ENCODE measurements at regions not wholly inside any gene's neighbourhood (a gene's known extent, or its start where the extent isn't known, plus 50 kb on each side); places are given as distances from the start of the nearest gene placed in this dataset.

- no peak overlapping the region for H3K4me3 Mint-ChIP-seq
- DNase-seq (ENCODE audit: low spot score): no peak
- no peak overlapping the region for H3K27ac Mint-ChIP-seq
- intact Hi-C loops (cut with micrococcal nuclease): no loop called here
- no peaks in the 10 kb centered on the region for H3K4me1 Mint-ChIP-seq (ENCODE audit: low read depth)
- no peaks in the 10 kb centered on the region for H3K36me3 Mint-ChIP-seq (ENCODE audit: low read depth)
- H3K27me3 Mint-ChIP-seq (ENCODE audit: insufficient read depth): peaks cover 4% of the 10 kb centered on the region
- no peaks in the 10 kb centered on the region for H3K9me3 Mint-ChIP-seq
These were observed 333.3 kb downstream of the MIAT start for GRCh38 chr22:26990503-26991189.

- Mint-ChIP-seq H3K27ac (no peak overlapping the region), H3K4me1 (ENCODE audit: low read depth) (no peaks in the 10 kb centered on the region), H3K9me3 (no peaks in the 10 kb centered on the region), H3K27me3 (ENCODE audit: insufficient read depth) (peaks cover 4% of the 10 kb centered on the region), H3K4me3 (no peak overlapping the region), H3K36me3 (ENCODE audit: low read depth) (no peaks in the 10 kb centered on the region)
- DNase-seq (ENCODE audit: low spot score): no peak
- intact Hi-C loops (cut with micrococcal nuclease): no loop called here
These were observed 335.2 kb downstream of the MIAT start for GRCh38 chr22:26992556-26992955.

DNA sequence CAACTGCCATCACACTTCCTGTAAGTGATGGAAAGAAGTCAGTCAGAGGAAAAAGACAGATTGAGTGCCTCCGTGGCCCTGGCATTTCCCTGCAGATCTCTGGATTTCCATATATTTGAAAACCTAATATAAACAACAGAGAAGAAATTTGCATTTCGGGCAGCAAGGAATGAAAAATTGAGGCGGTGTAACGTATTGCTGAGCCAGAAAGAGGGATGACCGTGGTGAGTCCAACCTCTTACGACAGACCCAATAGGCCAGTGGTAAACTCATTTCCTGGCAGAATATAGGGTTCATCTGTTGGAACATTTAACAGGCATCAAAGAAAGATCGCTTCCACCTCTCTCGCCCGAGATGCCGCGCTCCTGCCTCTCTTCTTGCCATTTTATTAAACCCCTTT lies 336.5 kb downstream of the MIAT start:
- H3K36me3 Mint-ChIP-seq (ENCODE audit: low read depth): no peaks in the 10 kb centered on the region
- intact Hi-C loops (cut with micrococcal nuclease): no loop called here
- no peak for DNase-seq (ENCODE audit: low spot score)
- H3K27me3 Mint-ChIP-seq (ENCODE audit: insufficient read depth): peaks cover 4% of the 10 kb centered on the region
- no peak overlapping the region for H3K27ac Mint-ChIP-seq
- no peaks in the 10 kb centered on the region for H3K9me3 Mint-ChIP-seq
- H3K4me1 Mint-ChIP-seq (ENCODE audit: low read depth): no peaks in the 10 kb centered on the region
- no peak overlapping the region for H3K4me3 Mint-ChIP-seq

DNA sequence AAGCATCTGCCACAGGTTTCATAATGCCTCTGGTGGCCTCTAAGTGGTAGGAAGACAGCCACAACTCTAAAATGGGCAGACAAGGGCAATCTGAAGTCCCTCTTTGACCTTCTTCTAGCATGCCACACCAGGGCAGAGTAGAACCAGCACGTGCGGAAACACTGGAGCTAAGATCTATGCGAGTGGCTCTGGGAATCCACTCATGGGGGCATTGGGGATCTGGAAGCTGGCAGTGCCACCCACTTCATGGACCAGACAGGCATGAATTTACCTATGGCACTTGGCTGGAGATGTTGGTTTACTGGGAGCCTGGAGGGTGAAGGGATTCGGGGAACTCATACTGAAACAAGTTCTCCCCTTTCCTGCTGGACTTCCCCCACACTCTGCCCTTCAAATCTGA lies 337.4 kb downstream of the MIAT start:
- Mint-ChIP-seq H3K27me3 (ENCODE audit: insufficient read depth) (peaks cover 6% of the 10 kb centered on the region), H3K36me3 (ENCODE audit: low read depth) (no peaks in the 10 kb centered on the region), H3K27ac (no peak overlapping the region), H3K4me1 (ENCODE audit: low read depth) (no peaks in the 10 kb centered on the region), H3K9me3 (no peaks in the 10 kb centered on the region), H3K4me3 (no peak overlapping the region)
- intact Hi-C loops (cut with micrococcal nuclease): no loop called here
- no peak for DNase-seq (ENCODE audit: low spot score)

GRCh38 chr22:26995235-26995634 lies 337.8 kb downstream of the MIAT start:
- intact Hi-C loops (cut with micrococcal nuclease): no loop called here
- Mint-ChIP-seq H3K27me3 (ENCODE audit: insufficient read depth) (peaks cover 6% of the 10 kb centered on the region), H3K36me3 (ENCODE audit: low read depth) (no peaks in the 10 kb centered on the region), H3K27ac (no peak overlapping the region), H3K9me3 (no peaks in the 10 kb centered on the region), H3K4me1 (ENCODE audit: low read depth) (no peaks in the 10 kb centered on the region), H3K4me3 (no peak overlapping the region)
- DNase-seq (ENCODE audit: low spot score): no peak

GRCh38 chr22:26996154-26996553 lies 338.8 kb downstream of the MIAT start:
- Mint-ChIP-seq H3K27me3 (ENCODE audit: insufficient read depth) (peaks cover 4% of the 10 kb centered on the region), H3K9me3 (no peaks in the 10 kb centered on the region), H3K4me3 (no peak overlapping the region), H3K27ac (no peak overlapping the region), H3K36me3 (ENCODE audit: low read depth) (no peaks in the 10 kb centered on the region), H3K4me1 (ENCODE audit: low read depth) (no peaks in the 10 kb centered on the region)
- intact Hi-C loops (cut with micrococcal nuclease): no loop called here
- DNase-seq (ENCODE audit: low spot score): no peak

DNA sequence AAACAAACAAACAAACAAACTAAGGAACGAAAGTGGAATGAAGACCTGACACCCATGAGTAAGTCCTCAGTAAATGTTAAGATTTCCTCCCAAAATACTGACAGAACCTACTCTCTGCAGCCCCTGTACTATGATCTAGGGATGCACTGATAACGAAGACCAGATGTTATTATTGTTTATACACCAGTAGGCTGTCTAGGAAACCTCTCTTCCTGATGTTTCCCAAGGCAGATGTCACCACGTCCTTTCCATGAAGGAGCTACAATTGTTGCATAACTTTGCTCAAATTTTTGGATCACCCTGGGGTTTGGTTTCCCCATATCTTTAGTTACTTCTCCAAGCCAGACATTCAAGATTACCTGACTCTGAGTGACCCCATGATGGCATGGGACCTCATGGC lies 340.7 kb downstream of the MIAT start:
- Mint-ChIP-seq H3K36me3 (ENCODE audit: low read depth) (no peaks in the 10 kb centered on the region), H3K4me1 (ENCODE audit: low read depth) (no peaks in the 10 kb centered on the region), H3K4me3 (no peak overlapping the region), H3K27me3 (ENCODE audit: insufficient read depth) (peaks cover 3% of the 10 kb centered on the region), H3K27ac (no peak overlapping the region), H3K9me3 (no peaks in the 10 kb centered on the region)
- intact Hi-C loops (cut with micrococcal nuclease): no loop called here
- DNase-seq (ENCODE audit: low spot score): no peak

- DNase-seq (ENCODE audit: low spot score): no peak
- intact Hi-C loops (cut with micrococcal nuclease): no loop called here
- peaks cover 3% of the 10 kb centered on the region for H3K27me3 Mint-ChIP-seq (ENCODE audit: insufficient read depth)
- no peaks in the 10 kb centered on the region for H3K36me3 Mint-ChIP-seq (ENCODE audit: low read depth)
- no peak overlapping the region for H3K27ac Mint-ChIP-seq
- H3K9me3 Mint-ChIP-seq: no peaks in the 10 kb centered on the region
- H3K4me1 Mint-ChIP-seq (ENCODE audit: low read depth): no peaks in the 10 kb centered on the region
- H3K4me3 Mint-ChIP-seq: no peak overlapping the region
These were observed 341.3 kb downstream of the MIAT start for GRCh38 chr22:26998716-26999115.

GRCh38 chr22:27003297-27003696 lies 345.9 kb downstream of the MIAT start:
- H3K4me3 Mint-ChIP-seq: no peak overlapping the region
- H3K9me3 Mint-ChIP-seq: no peaks in the 10 kb centered on the region
- intact Hi-C loops (cut with micrococcal nuclease): no loop called here
- DNase-seq (ENCODE audit: low spot score): no peak
- no peaks in the 10 kb centered on the region for H3K4me1 Mint-ChIP-seq (ENCODE audit: low read depth)
- no peaks in the 10 kb centered on the region for H3K36me3 Mint-ChIP-seq (ENCODE audit: low read depth)
- no peak overlapping the region for H3K27ac Mint-ChIP-seq
- peaks cover 3% of the 10 kb centered on the region for H3K27me3 Mint-ChIP-seq (ENCODE audit: insufficient read depth)

- no peak overlapping the region for H3K27ac Mint-ChIP-seq
- intact Hi-C loops (cut with micrococcal nuclease): no loop called here
- DNase-seq (ENCODE audit: low spot score): no peak
- H3K9me3 Mint-ChIP-seq: no peaks in the 10 kb centered on the region
- H3K4me3 Mint-ChIP-seq: no peak overlapping the region
- no peaks in the 10 kb centered on the region for H3K36me3 Mint-ChIP-seq (ENCODE audit: low read depth)
- peaks cover 3% of the 10 kb centered on the region for H3K27me3 Mint-ChIP-seq (ENCODE audit: insufficient read depth)
- no peaks in the 10 kb centered on the region for H3K4me1 Mint-ChIP-seq (ENCODE audit: low read depth)
These were observed 347.0 kb downstream of the MIAT start for GRCh38 chr22:27004434-27004833.

DNA sequence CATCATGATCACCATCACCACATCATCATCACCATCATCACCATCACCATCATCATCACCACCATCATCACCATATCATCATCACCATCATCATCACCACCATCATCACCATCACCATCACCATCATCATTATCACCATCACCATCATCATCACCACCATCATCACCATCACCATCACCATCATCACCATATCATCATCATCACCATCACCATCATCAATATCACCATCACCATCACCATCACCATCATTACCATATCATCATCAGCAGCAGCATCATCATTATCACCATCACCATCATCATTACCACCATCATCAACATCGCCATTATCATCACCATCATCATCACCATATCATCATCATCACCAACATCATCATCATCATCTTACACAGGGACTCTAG lies 351.1 kb downstream of the MIAT start:
- no peak overlapping the region for H3K4me3 Mint-ChIP-seq
- H3K9me3 Mint-ChIP-seq: no peaks in the 10 kb centered on the region
- intact Hi-C loops (cut with micrococcal nuclease): no loop called here
- H3K36me3 Mint-ChIP-seq (ENCODE audit: low read depth): no peaks in the 10 kb centered on the region
- H3K27me3 Mint-ChIP-seq (ENCODE audit: insufficient read depth): no peaks in the 10 kb centered on the region
- DNase-seq (ENCODE audit: low spot score): no peak
- no peaks in the 10 kb centered on the region for H3K4me1 Mint-ChIP-seq (ENCODE audit: low read depth)
- no peak overlapping the region for H3K27ac Mint-ChIP-seq

DNA sequence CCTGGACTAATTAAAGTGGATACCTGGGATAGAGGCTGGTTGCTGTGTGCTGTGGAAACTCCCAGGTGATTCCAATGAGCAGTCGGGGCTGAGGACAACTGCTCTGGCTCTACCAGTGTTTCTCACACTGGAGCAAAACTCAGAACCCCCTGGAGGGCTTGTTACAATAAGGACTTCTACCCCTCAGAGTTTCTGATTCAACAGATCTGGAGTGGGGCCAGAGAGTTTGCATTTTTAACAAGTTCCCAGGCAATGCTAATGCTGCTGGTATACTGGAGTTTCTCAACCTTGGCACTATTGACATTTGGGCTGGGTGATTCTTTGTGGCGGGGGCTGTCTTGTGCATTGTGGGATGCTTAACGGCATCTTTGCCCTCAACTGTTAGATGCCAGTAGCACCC lies 353.7 kb downstream of the MIAT start:
- Mint-ChIP-seq H3K4me3 (no peak overlapping the region), H3K27ac (no peak overlapping the region), H3K9me3 (no peaks in the 10 kb centered on the region), H3K27me3 (ENCODE audit: insufficient read depth) (no peaks in the 10 kb centered on the region), H3K4me1 (ENCODE audit: low read depth) (no peaks in the 10 kb centered on the region), H3K36me3 (ENCODE audit: low read depth) (no peaks in the 10 kb centered on the region)
- DNase-seq (ENCODE audit: low spot score): no peak
- intact Hi-C loops (cut with micrococcal nuclease): no loop called here

DNA sequence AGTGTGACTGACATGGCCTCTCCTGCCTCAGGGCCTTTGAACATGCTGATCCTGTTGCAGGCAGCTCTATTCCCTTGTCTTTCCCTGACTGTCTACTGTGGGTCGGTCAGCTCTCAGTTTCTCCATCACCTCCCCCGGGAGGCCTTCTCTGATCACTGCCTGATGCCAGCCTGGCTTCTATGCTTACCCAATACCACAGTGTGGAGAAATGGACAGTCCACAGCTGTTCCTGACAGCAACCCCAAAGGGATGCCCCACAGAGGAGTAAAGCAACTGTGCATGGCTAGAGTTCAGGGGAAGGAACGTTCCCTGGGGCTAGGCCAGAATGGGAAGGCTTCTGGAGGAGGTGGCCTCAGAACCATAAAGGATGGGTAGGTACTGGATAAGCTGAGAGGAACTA lies 354.3 kb downstream of the MIAT start:
- Mint-ChIP-seq H3K27me3 (ENCODE audit: insufficient read depth) (no peaks in the 10 kb centered on the region), H3K36me3 (ENCODE audit: low read depth) (no peaks in the 10 kb centered on the region), H3K4me3 (no peak overlapping the region), H3K27ac (no peak overlapping the region), H3K9me3 (no peaks in the 10 kb centered on the region), H3K4me1 (ENCODE audit: low read depth) (no peaks in the 10 kb centered on the region)
- intact Hi-C loops (cut with micrococcal nuclease): no loop called here
- DNase-seq (ENCODE audit: low spot score): no peak

DNA sequence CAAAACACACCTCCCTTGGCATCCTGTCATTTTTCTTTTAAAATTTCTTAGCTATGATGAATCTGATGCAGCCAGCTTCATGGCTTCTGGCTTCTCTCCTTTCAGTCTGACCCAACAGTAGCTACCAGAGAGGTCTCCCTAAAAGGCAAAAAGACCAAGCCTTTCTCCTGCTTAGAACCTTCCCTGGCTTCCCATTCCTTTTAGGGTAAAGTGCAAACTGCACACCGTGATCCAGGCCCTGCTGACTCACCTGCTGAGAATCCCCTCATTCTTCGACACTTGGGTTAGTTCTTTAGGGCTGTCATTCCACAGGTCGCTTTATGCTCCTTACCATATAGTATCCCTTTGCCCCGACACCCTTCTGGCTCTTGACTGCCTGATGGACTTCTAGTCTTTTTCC lies 362.4 kb downstream of the MIAT start:
- Mint-ChIP-seq H3K36me3 (ENCODE audit: low read depth) (no peaks in the 10 kb centered on the region), H3K9me3 (no peaks in the 10 kb centered on the region), H3K4me1 (ENCODE audit: low read depth) (no peaks in the 10 kb centered on the region), H3K27ac (no peak overlapping the region), H3K4me3 (no peak overlapping the region), H3K27me3 (ENCODE audit: insufficient read depth) (peaks cover 2% of the 10 kb centered on the region)
- DNase-seq (ENCODE audit: low spot score): no peak
- intact Hi-C loops (cut with micrococcal nuclease): no loop called here
